DLD1 (cell line): ENCODE measurements at regions not wholly inside any gene's neighbourhood (a gene's known extent, or its start where the extent isn't known, plus 50 kb on each side); places are given as distances from the start of the nearest gene placed in this dataset.
"Not testable (repeated sequence)": the region's sequence is repeated elsewhere in the genome, so short reads cannot be mapped to it uniquely, and the experiment has no call there.

Experiments used
- in situ Hi-C: cut with HindIII; loops from 2 replicates; pipeline ENCODE4 v1.10.0; 2017; ENCODE audit warnings: low sequenced_read_pairs

- in situ Hi-C loops = loop anchor here (25.0 kb wide), 1 partner anchor 105 kb away; the partner anchor contains the start of gene WAC
These were observed 100.7 kb upstream of the WAC start for GRCh38 chr10:28432210-28432676.

DNA sequence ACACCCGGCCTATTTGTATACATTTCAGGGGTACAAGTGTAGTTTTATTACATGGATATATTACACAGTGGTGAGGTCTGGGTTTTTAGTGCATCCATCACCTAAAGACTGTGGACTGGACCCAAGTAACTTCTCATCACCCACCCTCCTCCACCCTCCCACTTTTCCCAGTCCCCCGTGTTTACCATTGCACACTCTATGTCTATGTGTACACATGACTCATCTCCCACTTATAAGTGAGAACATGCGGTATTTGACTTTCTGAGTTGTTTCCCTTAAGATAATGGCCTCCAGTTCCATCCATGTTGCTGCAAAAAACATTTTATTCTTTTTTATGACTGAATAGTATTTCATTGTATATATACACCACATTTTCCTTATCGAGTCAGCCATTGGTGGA lies 98.9 kb upstream of the WAC start:
- in situ Hi-C loops = loop anchor here (25.0 kb wide), 1 partner anchor 103 kb away; the partner anchor contains the start of gene WAC

DNA sequence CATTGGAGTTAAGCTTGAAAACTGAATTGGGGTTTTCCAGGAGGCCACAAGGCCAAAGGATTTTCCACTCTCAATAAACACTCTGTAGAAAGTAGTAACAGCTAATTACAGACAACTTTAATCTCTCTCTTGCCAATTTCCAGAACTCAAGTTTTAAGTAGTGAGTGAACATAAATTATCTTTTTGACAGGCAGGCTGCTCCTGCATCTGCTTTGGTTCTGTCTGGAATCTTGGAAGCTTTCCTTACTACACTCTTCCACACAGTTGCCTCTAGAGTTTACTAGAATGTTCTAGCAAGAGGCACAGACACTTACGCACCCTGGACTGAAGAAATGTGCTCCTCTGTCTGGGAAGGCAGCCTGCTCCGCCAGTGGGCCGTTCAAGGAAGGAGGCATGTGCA lies 90.5 kb upstream of the WAC start:
- in situ Hi-C loops = loop anchor here (25.0 kb wide), 1 partner anchor 95 kb away; the partner anchor contains the start of gene WAC

GRCh38 chr10:28444031-28444430 lies 88.9 kb upstream of the WAC start:
- in situ Hi-C loops = loop anchor here (25.0 kb wide), 1 partner anchor 93 kb away; the partner anchor contains the start of gene WAC

GRCh38 chr10:28445516-28445915 lies 87.4 kb upstream of the WAC start:
- in situ Hi-C loops = loop anchor here (25.0 kb wide), 1 partner anchor 92 kb away; the partner anchor contains the start of gene WAC

DNA sequence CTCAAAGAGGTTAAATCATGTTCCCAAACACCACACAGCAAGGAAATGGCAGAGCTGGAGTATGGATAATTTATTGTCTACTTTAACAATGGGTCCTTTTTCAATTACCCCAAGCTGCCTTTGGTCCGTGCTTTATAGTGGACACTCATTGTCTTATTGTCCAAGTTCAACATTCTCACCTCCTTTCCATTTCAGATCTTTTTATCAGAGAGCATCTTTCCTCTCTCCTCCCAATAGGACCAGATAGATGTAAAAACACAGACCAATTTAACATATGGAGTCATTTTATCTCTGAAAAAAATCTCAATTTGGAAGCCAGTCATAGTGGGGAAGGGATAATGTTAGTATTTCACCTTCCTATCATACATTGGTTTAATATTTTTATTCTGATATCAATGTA lies 83.5 kb upstream of the WAC start:
- in situ Hi-C loops = loop anchor here (25.0 kb wide), 1 partner anchor 88 kb away; the partner anchor contains the start of gene WAC

DNA sequence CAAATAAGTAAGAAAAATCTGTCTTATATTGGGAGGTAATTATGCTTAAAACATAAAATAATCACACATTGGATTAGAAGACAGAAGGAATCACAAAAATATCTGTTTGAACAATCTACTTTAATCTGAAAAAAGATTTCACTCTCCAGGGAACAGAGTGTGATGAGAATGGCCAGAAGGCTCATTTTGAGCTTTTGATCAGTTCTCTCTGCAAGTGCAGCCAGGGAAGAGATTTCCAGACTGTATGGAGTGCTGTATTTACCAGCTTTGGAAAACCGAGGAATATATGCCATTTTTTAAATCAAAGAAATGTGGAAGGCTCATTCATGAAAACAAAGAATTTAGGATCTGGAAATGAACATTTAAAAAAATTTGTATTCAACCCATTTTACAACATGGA lies 83.0 kb upstream of the WAC start:
- in situ Hi-C loops = loop anchor here (25.0 kb wide), 1 partner anchor 87 kb away; the partner anchor contains the start of gene WAC

DNA sequence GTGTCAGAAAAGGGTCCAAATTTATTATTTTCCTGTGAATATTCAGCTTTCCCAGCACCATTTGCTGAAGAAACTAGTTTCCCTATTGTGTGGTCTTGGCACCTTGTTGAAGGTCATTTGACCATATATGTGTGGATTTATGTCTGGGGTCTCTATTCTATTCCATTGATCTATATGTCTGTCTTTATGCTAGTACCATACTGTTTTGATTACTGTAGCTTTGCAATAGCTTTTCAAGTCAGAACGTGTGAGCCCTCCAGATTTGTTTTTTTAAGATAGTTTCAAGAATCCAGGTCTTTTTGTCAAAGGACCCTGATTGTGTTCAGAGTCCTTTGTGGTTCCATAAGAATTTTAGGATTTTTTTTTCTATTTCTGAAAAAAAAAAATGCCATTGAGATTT lies 79.0 kb upstream of the WAC start:
- in situ Hi-C loops = no loop called here

DNA sequence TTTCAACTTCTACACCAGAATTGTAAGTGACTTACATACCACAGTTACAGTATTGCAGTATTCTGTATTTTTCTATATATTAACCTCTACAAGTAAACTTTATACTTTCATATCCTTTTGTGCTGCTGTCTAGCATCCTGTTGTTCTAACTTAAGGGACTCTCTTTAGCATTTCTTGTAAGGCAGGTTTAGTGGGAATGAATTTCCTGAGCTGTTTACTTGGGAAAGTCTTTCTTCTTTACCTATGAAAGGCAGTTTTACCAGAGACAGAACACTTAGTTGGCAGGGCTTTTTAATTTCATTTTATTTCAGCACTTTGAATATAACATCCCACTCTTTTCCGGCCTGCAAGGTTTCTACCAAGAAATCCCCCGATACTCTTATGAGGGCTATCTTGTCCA lies 75.8 kb upstream of the WAC start:
- in situ Hi-C loops = no loop called here

DNA sequence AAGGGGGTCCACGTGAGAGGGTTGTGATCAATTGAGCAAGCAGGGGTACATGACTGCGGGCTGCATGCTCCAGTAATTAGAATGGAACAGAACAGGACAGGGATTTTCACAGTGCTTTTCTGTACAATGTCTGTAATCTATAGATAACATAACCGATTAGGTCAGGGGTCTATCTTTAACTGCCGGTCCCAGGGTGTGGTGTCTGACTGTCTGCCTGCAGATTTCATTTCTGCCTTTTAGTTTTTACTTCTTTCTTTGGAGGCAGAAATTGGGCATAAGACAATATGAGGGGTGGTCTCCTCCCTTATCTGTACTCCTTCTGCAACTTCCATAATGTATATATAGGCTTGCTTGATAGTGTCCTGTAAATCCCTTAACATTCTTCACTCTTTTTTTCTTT lies 75.0 kb upstream of the WAC start:
- in situ Hi-C loops = not testable (repeated sequence)

GRCh38 chr10:28459453-28460144 lies 73.3 kb upstream of the WAC start:
- in situ Hi-C loops = no loop called here

DNA sequence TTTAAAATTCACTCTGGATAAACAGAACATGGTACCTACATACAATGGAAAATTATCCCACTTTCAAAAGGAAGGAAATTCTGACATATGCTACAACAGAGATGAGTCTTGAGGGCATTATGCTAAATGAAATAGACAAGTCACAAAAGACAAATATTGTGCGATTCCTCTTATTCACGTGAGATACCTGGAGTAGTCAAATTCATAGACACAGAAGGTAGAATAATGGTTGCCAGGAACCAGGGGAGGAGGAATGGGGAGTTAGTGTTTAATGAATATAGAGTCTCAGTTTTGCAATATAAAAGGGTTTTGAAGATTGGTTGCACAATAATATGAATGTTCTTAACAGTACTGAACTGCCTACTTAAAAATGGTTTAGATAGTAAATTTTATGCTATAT lies 69.8 kb upstream of the WAC start:
- in situ Hi-C loops = no loop called here

DNA sequence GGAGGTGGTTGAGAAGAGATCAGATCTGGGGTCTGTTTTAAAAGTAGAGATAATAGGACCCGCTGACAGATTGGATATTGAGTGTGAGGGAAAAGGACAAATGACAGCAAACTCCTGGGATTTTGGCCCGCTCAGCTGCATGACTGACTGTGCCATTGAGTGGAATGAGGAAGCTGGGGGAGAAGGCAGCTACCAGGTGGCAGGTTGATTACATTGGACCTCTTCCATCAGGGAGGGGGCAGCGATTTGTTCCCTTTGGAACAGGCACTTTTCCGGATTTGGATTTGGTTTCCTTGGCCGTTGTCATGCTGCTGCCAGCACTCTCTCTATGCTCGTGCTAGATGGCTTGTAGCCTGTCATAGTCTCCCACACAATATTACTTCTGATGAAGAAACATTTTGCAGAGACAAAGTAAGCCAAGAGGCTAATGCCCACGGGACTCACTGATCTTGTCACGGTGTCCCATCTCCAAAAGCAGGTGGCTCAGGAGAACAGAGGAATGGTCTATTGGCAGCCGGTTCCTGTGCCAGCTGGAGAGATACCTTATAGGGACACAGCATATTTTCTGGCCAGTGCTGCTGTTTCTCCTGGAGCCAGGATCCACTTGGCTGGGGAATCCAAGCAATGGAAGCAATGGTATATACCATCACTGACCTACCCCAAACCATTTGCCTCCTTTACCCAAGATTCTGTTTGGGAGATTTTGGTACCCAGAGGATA lies 69.1 kb upstream of the WAC start:
- in situ Hi-C loops = no loop called here

GRCh38 chr10:28467615-28468014 lies 65.3 kb upstream of the WAC start:
- in situ Hi-C loops = no loop called here

- in situ Hi-C loops = no loop called here
These were observed 64.0 kb upstream of the WAC start for GRCh38 chr10:28468707-28469483.

GRCh38 chr10:28470873-28471651 lies 61.9 kb upstream of the WAC start:
- in situ Hi-C loops = no loop called here

DNA sequence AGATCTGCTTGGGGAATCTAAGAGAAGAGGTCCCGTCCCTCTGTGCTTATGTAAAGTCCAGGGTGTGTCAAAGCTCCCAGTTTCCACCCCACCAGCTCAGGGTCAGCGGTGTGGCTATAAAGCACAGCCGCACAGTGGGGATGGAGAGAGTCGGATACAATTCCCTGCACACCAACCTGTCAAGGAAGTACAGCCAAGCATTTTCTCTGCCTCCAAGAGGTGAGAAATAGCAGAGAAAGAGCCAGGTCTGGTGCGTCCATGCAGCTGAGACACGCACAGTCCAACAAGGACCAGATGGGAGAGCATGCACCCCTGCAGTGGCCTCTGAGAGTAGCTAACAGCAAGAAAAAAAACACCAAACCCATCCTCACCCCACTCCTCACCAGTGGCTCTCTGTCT lies 61.3 kb upstream of the WAC start:
- in situ Hi-C loops = no loop called here

- in situ Hi-C loops = no loop called here
These were observed 54.3 kb upstream of the WAC start for GRCh38 chr10:28478646-28479045.

GRCh38 chr10:28479425-28479865 lies 53.5 kb upstream of the WAC start:
- in situ Hi-C loops = no loop called here

DNA sequence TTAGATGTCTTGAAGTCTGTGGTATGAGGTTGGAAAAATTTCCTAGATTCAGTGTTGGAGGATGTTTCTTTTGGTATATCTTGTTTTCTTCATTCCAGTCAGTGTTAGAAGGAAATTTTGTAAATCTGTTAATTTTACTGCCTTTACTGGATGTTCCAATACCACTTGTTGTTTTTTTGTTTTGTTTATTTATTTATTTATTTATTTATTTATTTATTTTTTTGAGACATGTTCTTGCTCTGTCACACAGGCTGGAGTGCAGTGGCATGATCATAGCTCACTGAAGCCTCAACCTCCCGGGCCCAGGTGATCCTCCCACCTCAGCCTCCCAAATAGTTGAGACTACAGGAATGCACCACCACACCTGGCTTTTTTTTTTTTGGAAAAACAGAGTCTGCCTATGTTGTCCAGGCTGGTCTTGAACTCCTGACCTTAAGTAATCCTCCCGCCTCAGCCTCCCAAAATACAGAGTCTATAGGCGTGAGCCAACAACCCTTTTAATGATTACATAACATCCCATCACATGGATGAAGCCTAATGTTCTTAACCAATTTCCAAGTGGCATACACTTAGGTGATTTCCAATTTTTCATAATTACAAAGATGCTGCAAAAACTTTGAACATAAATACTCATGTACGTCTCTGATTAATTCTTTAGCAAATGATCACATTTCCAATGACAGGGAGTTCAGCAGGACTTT lies 52.8 kb upstream of the WAC start:
- in situ Hi-C loops = no loop called here
